ENCODE measurements at regions not wholly inside any gene's neighbourhood (a gene's known extent, or its start where the extent isn't known, plus 50 kb on each side); places are given as distances from the start of the nearest gene placed in this dataset.
"Not testable (repeated sequence)": the region's sequence is repeated elsewhere in the genome, so short reads cannot be mapped to it uniquely, and the experiment has no call there.

DNA sequence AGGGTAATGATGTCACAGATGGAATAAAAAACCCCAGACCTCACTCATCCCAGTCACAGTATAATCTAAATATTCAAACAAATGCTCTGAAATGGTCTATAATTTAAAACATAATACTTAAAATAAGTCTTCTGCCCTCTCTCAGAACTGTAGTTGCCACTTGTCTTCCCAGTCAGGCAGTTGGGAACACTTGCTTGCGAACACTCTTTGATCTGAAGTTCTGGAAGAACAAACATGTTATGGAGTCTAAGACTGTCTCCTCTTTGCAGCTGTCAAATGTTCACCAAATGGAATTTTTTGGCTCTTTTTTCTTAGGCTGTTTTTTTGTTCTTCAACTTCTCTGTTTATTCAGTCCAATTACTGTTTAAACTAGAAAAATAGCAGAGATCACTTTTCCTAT is 711.1 kb upstream of the GOLIM4 start:
- H3K4me3 ChIP-seq (ENCODE audit: low read length): no peak overlapping the region
- TF ChIP-seq, protein P1, sequence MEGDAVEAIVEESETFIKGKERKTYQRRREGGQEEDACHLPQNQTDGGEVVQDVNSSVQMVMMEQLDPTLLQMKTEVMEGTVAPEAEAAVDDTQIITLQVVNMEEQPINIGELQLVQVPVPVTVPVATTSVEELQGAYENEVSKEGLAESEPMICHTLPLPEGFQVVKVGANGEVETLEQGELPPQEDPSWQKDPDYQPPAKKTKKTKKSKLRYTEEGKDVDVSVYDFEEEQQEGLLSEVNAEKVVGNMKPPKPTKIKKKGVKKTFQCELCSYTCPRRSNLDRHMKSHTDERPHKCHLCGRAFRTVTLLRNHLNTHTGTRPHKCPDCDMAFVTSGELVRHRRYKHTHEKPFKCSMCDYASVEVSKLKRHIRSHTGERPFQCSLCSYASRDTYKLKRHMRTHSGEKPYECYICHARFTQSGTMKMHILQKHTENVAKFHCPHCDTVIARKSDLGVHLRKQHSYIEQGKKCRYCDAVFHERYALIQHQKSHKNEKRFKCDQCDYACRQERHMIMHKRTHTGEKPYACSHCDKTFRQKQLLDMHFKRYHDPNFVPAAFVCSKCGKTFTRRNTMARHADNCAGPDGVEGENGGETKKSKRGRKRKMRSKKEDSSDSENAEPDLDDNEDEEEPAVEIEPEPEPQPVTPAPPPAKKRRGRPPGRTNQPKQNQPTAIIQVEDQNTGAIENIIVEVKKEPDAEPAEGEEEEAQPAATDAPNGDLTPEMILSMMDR (conservative IDR thresholded peaks at IDR 0.05; ENCODE audit: low read length): no peak

DNA sequence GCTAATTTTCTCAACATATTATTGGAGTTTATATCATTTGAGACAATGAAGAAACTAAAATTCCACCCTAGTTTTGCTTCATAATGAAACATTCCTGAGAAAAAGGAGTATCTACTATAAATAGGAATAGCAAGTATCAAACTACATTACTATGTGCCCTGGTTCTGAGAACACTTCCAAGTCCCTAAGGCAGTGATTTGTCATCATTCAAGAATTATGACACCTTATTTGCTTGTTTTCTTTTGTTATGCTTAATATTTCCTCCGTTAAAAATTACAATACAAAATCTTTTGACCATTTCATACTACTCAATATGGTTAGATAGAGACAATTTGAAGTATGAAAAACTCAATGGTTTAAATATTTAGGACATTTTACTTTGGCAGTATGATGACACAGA is 707.8 kb upstream of the GOLIM4 start:
- DNase-seq (ENCODE audit: low read depth): peak; percentile 47
- TF ChIP-seq, protein P1 (conservative IDR thresholded peaks at IDR 0.05; ENCODE audit: low read length): no peak
- H3K4me3 ChIP-seq (ENCODE audit: low read length): no peak overlapping the region

More for the DNA sequence above, 711.1 kb upstream of the GOLIM4 start:
- DNase-seq (ENCODE audit: low read depth): no peak

DNA sequence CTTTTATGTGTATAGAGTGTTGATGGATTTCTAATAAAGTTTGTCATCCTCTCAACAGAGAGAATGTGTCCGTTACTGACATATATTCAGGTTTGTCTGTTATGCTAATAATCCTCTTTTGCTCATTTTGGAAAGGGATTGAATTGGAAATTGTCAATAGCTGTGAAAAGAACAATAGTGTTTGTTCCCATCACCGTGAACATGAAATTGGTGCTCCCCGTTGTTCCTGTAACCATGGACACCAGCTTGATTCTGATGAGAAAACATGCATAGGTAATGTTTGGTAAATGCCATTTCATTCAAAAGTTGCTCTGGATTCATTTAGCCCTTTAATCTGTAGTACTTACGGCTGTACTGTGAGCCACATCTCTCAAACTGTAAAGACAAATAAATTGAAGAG is 707.0 kb upstream of the GOLIM4 start:
- no peak overlapping the region for H3K4me3 ChIP-seq (ENCODE audit: low read length)
- TF ChIP-seq, protein P1 (conservative IDR thresholded peaks at IDR 0.05; ENCODE audit: low read length): no peak
- no peak for DNase-seq (ENCODE audit: low read depth)

GRCh38 chr3:168801794-168802193 is 706.1 kb upstream of the GOLIM4 start:
- TF ChIP-seq, protein P1 (conservative IDR thresholded peaks at IDR 0.05; ENCODE audit: low read length): no peak
- no peak overlapping the region for H3K4me3 ChIP-seq (ENCODE audit: low read length)
- peak; percentile 85 for DNase-seq (ENCODE audit: low read depth)

DNA sequence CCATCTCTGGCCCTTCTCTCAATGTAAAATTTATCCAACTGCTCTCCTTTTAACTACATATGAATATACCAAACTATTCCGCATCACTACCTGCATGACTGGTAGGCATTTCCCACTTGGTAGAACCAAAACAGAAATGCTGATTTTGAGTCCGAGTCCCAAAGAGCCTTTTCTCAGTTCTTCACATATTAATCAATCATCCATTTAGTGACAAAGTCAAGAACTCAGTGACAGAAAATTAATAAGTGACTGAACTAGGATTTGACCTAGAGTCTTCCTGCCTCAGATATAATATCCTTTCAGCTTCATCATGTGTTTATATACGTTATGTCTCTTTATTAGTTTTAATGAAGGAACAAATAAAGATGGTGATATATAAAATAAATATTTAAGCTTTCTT is 700.6 kb upstream of the GOLIM4 start:
- no peak for DNase-seq (ENCODE audit: low read depth)
- H3K4me3 ChIP-seq (ENCODE audit: low read length): no peak overlapping the region
- TF ChIP-seq, protein P1 (conservative IDR thresholded peaks at IDR 0.05; ENCODE audit: low read length): no peak

DNA sequence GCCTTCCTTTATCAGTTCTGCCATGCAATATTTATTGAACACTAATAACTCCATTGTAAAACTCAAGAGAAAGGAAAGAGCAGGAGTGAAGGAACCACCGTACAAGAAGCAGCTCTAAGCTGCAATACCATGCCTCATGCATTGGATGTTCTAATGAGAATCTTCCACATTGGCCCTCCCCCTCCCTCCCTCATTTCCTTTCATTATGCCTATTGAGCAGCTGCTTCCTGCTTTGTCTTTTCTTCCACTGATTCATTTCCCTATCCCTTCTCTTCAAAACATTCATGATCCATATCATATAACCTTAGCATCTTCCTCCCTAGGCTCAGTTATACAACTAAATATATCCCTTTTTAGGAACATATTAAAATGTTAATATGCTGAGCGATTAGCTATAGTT is 698.7 kb upstream of the GOLIM4 start:
- TF ChIP-seq, protein P1 (conservative IDR thresholded peaks at IDR 0.05; ENCODE audit: low read length): no peak
- no peak for DNase-seq (ENCODE audit: low read depth)
- no peak overlapping the region for H3K4me3 ChIP-seq (ENCODE audit: low read length)

DNA sequence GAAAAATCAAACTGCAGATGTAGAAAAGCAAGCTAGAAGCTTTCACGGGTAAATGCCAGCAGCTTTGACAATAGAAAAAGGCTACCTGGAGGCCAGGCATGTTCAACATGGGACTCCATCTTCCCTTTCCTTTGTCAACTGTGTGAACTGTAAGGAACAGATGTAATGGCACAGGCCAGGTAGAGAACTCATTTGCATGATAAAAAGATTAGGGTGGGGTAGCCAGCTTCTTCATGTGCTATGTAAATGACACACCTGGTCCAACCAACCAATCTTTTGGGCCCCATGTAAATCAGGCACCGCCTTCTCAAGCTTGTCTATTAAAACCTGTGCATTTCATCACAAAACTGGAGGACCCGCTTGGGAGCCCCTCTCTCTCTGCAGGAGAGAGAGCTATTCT is 686.5 kb upstream of the GOLIM4 start:
- no peak for DNase-seq (ENCODE audit: low read depth)
- no peak overlapping the region for H3K4me3 ChIP-seq (ENCODE audit: low read length)
- TF ChIP-seq, protein P1 (conservative IDR thresholded peaks at IDR 0.05; ENCODE audit: low read length): no peak

GRCh38 chr3:168779970-168780645 is 684.4 kb upstream of the GOLIM4 start:
- H3K4me3 ChIP-seq (ENCODE audit: low read length); DNase-seq (ENCODE audit: low read depth): not testable (repeated sequence)
